Activated CD4-positive, alpha-beta T cell treated with anti-CD3 and anti-CD28 coated beads, Interleukin-2, amount 10 ng/mL, durations not matched to agents 7 days and 5 days (primary cell): ENCODE measurements at regions not wholly inside any gene's neighbourhood (a gene's known extent, or its start where the extent isn't known, plus 50 kb on each side); places are given as distances from the start of the nearest gene placed in this dataset.

ENCODE experiments used
- CTCF ChIA-PET: fragments of 350-600 bp; sonication (Branson Sonifier 250); formaldehyde crosslinking; loops from one replicate; lab custom pipeline; 2021; ENCODE audit warnings: antibody characterized with exemption; lab: Charles Lee
- POLR2A ChIA-PET: fragments of 350-600 bp; sonication (Branson Sonifier 250); formaldehyde crosslinking; loops from one replicate; lab custom pipeline; 2021; ENCODE audit warnings: antibody characterized with exemption; lab: Charles Lee
- DNase-seq: peaks from one replicate; pipeline ENCODE4 v3.0.0-alpha.2; 2020
- H3K27ac Mint-ChIP-seq: one replicate; pipeline ENCODE4 v1.8.0; 2021; ENCODE audit warnings: mild to moderate bottlenecking, moderate library complexity, mixed read lengths
- H3K27me3 Mint-ChIP-seq: one replicate; pipeline ENCODE4 v1.8.0; 2021; ENCODE audit warnings: mixed read lengths
- H3K36me3 Mint-ChIP-seq: one replicate; pipeline ENCODE4 v1.8.0; 2021; ENCODE audit warnings: low read depth, mixed read lengths
- H3K4me1 Mint-ChIP-seq: one replicate; pipeline ENCODE4 v1.8.0; 2021; ENCODE audit warnings: mixed read lengths
- H3K4me3 Mint-ChIP-seq: one replicate; pipeline ENCODE4 v1.8.0; 2021; ENCODE audit warnings: mild to moderate bottlenecking, moderate library complexity, mixed read lengths
- H3K9me3 Mint-ChIP-seq: one replicate; pipeline ENCODE4 v1.8.0; 2021; ENCODE audit warnings: mixed read lengths

DNA sequence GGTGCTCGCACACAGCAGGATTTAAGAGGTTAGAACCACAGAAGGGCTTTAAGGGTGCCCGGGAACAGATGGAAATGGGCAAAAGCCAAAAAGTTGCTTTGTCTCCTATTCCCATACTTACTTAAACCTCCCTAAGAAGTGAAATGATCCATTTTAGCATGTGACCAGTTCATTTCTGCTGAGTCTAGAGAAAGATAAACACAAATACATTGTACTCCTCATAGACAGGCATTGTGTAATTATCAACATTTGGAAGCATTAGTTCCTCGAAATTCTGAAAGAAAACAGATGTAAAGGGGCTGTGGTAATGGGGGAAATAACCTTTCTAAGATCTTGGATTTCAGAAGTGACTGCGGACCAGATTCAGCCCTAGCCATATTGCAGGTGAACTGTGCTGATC, 178.3 kb downstream of the CYB561 start:
- Mint-ChIP-seq H3K9me3 (no peaks in the 10 kb centered on the region), H3K27me3 (no peaks in the 10 kb centered on the region), H3K27ac (no peak overlapping the region), H3K4me1 (no peaks in the 10 kb centered on the region), H3K36me3 (no peaks in the 10 kb centered on the region), H3K4me3 (no peak overlapping the region)
- no peak for DNase-seq
- CTCF ChIA-PET, result no interaction called here
- POLR2A ChIA-PET, result no interaction called here

DNA sequence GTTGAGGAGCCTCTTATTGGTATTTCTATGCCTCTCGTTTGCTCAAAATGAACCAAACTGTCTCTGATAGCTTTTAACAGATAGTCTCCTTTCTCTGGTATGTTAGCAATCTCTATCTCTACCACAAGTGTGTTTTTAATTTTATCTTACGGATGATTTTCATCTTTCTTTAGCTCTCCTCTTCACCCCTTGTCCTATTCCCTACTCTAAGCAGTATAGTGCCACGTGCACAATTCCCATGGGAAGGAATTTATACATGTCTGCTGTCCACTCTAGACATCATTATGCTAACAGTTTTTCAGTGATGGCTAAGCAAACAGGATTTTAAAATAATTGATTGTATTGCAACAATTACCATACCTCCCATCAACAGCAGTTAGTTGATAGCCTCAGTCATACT, 177.3 kb downstream of the CYB561 start:
- POLR2A ChIA-PET, result no interaction called here

DNA sequence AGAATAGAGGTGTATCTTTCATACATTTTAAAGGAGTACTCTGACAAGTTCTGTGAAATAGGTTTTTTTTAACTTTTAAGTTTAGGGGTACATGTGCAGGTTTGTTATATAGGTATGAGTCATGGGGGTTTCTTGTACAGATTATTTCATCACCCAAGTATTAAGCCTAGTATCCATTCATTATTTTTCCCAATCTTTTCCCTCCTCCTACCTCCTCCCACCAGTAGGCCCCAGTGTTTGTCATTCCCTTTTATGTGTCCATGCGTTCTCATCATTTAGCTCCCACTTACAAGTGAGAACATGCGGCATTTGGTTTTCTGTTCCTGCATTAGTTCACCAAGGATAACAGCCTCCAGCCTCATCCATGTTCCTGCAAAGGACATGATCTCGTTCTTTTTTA, 175.5 kb downstream of the CYB561 start:
- no peak overlapping the region for H3K4me3 Mint-ChIP-seq
- no peaks in the 10 kb centered on the region for H3K36me3 Mint-ChIP-seq
- no peak for DNase-seq
- no peaks in the 10 kb centered on the region for H3K9me3 Mint-ChIP-seq
- no peak overlapping the region for H3K27ac Mint-ChIP-seq
- peaks cover 3% of the 10 kb centered on the region for H3K4me1 Mint-ChIP-seq
- POLR2A ChIA-PET, result no interaction called here
- CTCF ChIA-PET, result no interaction called here
- no peaks in the 10 kb centered on the region for H3K27me3 Mint-ChIP-seq

More for the DNA sequence above, 177.3 kb downstream of the CYB561 start:
- CTCF ChIA-PET, result no interaction called here
- Mint-ChIP-seq H3K4me3 (no peak overlapping the region), H3K27me3 (no peaks in the 10 kb centered on the region), H3K4me1 (no peaks in the 10 kb centered on the region), H3K27ac (no peak overlapping the region), H3K36me3 (no peaks in the 10 kb centered on the region), H3K9me3 (no peaks in the 10 kb centered on the region)
- DNase-seq, result no peak

DNA sequence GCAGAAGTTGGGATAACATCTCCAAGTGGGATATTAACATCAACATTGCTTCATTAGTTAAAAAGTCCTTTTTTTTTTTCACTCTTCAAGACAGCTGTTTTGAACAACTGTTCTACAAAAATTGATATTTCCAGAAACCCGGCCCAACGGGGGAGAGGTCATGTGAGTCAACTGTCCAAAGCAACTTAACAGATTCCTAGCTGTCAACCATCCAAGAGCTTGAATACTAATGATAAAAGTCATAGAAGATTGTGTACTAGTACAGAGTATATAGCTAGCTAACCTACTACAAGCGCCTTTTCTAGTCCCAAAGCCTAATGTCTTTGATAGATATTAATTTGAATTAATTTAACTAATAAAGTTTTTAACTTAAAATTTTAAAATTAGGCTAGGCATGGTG, 172.0 kb downstream of the CYB561 start:
- Mint-ChIP-seq H3K27me3 (no peaks in the 10 kb centered on the region), H3K4me1 (peaks cover 9% of the 10 kb centered on the region), H3K36me3 (no peaks in the 10 kb centered on the region), H3K27ac (no peak overlapping the region), H3K4me3 (no peak overlapping the region), H3K9me3 (no peaks in the 10 kb centered on the region)
- CTCF ChIA-PET, result interaction anchor here (1.0 to 1.4 kb wide), 2 partner anchors 11 kb away, joined by 3 read pairs; no protein-coding TSS in a partner anchor
- POLR2A ChIA-PET, result no interaction called here
- no peak for DNase-seq

DNA sequence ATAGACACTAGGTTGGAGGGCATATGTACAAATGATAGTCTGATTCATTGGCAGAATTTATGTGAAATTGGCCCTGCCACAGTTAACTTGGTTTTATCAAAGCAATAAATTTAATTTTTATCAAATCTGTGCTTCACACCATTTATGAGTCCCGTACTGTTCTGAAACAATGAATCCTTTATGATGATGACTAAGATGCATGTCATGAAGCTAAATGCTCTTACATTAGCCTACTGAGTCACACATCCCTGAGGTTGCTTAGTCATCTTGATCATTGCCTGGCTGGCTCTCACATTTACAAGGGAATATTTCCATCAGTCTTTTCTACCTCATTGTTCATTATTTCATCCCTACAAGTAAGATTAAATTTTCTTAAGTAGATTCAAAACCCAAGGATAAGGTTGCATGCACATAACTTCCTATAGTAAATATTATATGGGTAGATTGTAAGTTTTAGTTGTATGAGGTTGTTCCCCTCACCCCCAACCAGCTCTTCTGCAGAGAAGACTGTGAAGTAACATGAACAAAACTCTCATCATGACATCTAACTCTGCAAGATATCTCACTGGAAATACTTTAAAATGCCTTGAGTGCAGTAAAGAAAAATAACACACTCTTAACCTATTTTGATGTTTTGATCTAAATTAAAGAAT, 170.7 kb downstream of the CYB561 start:
- DNase-seq, result no peak
- peaks cover 9% of the 10 kb centered on the region for H3K4me1 Mint-ChIP-seq
- H3K27me3 Mint-ChIP-seq, result no peaks in the 10 kb centered on the region
- H3K9me3 Mint-ChIP-seq, result no peaks in the 10 kb centered on the region
- H3K36me3 Mint-ChIP-seq, result no peaks in the 10 kb centered on the region
- no peak overlapping the region for H3K4me3 Mint-ChIP-seq
- ChIA-PET POLR2A (interaction anchor here (0.5 kb wide), 1 partner anchor 463 kb away, joined by 3 read pairs; no protein-coding TSS in a partner anchor), CTCF (interaction anchor here (1.4 kb wide), 1 partner anchor 12 kb away, joined by 3 read pairs; no protein-coding TSS in a partner anchor)
- H3K27ac Mint-ChIP-seq, result no peak overlapping the region

DNA sequence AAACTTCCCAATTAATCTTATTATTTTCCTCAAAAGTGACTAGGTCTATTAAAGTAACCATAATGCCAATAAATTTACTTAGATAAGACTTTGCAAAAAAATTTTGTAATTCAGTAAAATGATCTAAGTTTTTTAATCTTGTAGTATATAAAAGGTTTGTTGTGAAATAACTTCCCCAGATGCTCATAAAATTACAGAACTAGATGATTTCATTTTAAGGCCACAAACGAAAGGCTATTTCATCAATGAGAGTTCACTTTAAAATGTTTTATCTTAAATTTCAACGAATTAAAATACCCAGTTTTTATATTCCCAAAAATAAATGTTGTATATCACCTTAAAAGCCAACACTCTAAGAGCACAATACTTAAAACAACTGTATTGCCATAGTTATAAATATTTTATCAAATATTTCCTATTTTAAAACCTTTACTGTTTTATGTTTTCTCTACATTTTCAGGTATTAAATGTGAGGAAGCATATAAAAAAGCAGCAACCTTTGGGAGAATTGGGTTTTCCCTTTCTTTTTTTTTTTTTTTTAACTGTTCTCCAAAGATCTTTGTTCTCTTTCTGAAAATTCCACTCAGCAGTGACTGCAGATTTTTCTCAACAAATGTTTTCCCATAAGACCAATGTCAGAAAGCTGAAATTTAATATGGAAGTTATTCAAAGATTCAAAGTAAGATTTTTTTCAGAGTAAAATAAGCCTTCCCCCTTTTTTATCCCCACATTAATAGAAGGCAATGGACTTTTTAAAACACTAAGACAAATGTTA, 169.9 kb downstream of the CYB561 start:
- no peaks in the 10 kb centered on the region for H3K36me3 Mint-ChIP-seq
- no peak overlapping the region for H3K4me3 Mint-ChIP-seq
- ChIA-PET CTCF (no interaction called here), POLR2A (interaction anchor here (0.5 kb wide), 1 partner anchor 463 kb away, joined by 3 read pairs; no protein-coding TSS in a partner anchor)
- H3K27ac Mint-ChIP-seq, result no peak overlapping the region
- no peaks in the 10 kb centered on the region for H3K9me3 Mint-ChIP-seq
- no peaks in the 10 kb centered on the region for H3K27me3 Mint-ChIP-seq
- DNase-seq, result no peak
- peaks cover 9% of the 10 kb centered on the region for H3K4me1 Mint-ChIP-seq

DNA sequence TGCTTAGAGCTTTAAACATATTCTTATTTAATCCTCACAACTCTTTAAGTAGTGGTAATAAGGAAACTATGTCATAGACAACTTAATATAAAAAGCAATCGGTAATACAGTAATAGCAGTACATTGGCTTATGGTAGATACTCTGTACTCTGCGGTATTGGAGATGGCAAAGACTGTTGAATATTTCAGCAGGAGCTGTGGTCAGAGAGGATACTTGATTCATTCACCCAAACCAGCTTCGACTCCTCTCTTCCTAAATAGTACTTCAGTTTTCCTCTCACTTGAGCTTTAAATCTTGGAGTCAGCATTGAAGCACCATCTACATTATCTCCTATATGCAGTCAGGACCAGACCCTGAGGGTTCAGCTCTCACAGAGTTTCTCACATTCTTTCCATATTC, 169.3 kb downstream of the CYB561 start:
- Mint-ChIP-seq H3K36me3 (no peaks in the 10 kb centered on the region), H3K9me3 (no peaks in the 10 kb centered on the region), H3K4me3 (no peak overlapping the region), H3K4me1 (peaks cover 9% of the 10 kb centered on the region), H3K27me3 (no peaks in the 10 kb centered on the region), H3K27ac (no peak overlapping the region)
- CTCF ChIA-PET, result no interaction called here
- DNase-seq, result no peak
- POLR2A ChIA-PET, result no interaction called here

DNA sequence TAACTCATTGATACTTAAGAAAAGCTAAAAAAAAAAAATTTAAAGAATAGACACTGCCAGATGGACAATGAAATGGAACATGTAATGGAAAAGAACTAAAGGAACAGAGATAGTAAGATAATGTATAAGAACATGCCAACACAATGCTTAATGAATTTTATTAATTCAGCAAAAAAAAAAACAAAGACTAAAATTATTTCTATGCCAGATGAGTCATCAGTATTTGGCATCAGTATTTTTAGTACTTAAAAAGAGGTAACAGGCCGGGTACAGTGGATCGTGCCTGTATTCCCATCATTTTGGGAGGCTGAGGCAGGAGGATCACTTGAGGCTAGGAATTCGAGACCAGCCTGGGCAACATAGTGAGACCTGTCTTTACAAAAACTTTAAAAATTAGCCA, 168.5 kb downstream of the CYB561 start:
- no peaks in the 10 kb centered on the region for H3K27me3 Mint-ChIP-seq
- peaks cover 9% of the 10 kb centered on the region for H3K4me1 Mint-ChIP-seq
- POLR2A ChIA-PET, result no interaction called here
- CTCF ChIA-PET, result no interaction called here
- no peaks in the 10 kb centered on the region for H3K9me3 Mint-ChIP-seq
- H3K27ac Mint-ChIP-seq, result no peak overlapping the region
- H3K4me3 Mint-ChIP-seq, result no peak overlapping the region
- no peak for DNase-seq
- no peaks in the 10 kb centered on the region for H3K36me3 Mint-ChIP-seq

DNA sequence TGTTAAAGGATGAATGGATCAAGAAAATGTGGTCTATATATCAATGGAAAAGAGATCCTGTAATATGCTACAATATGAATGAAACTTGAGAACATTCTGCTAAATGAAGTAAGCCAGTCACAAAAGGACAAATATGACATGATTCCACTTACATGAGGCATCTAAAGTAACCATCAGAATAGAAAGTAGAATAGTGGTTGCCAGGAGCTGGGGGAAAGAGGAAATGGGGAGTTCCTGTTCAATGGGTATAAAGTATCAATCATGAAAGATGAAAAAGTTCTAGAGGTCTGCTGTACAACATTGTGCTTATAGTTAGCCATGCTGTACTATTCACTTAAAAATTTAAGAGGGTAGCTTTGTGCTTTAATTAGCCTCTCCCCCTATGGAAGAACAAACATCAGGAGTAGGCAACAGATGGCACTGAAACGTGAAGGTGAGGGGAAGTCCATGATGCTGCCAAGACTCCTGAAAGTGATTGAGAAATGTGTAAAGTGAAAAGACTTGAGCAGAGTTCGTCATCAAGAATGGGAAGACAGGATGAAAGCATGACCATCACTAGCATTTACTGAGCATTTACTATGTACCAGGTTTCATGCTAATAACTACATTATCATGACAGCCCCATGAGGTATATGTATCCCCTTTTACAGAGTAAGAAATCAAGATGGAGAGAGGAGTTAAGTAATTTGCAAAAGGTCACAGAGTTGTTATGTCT, 167.2 kb downstream of the CYB561 start:
- H3K27me3 Mint-ChIP-seq, result no peaks in the 10 kb centered on the region

DNA sequence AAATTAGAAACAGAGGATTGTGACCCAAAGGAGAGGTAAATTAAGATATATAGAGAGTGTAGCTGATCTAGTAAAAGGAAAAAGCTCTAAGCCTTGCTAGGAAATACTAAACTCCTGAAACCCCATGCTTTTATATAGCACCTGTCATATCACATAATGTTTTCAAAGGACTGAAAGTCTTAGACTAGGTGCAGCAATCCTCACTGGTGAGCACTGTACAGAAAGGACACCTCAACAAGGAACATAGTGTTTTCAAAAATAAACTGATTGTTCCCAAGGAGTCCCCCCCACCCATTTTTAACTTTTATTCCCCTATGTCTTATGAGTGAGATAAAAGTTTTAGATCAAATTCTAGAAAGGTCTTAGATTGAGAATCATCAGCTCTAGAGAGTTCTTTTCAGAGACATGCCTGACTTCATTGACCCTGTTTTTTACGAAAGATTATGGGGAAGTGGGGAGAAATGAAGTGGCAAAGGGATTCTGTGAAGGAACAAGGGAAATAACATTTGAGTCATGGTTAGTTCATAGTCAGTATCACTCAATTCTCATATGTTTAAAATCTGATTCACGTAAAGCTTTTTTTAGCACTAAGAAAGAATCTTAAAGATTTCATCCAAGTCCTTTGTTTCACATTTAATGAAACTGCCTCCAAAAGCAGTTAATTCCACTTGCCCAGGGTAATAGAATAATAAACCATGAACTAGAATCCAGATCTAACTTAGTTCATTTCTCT, 166.4 kb downstream of the CYB561 start:
- ChIA-PET CTCF (no interaction called here), POLR2A (no interaction called here)
- Mint-ChIP-seq H3K36me3 (no peaks in the 10 kb centered on the region), H3K27ac (no peak overlapping the region), H3K9me3 (no peaks in the 10 kb centered on the region), H3K4me3 (no peak overlapping the region), H3K27me3 (no peaks in the 10 kb centered on the region), H3K4me1 (peaks cover 9% of the 10 kb centered on the region)
- DNase-seq, result no peak

More for the DNA sequence above, 167.2 kb downstream of the CYB561 start:
- Mint-ChIP-seq H3K9me3 (no peaks in the 10 kb centered on the region), H3K36me3 (no peaks in the 10 kb centered on the region), H3K4me3 (no peak overlapping the region), H3K4me1 (peaks cover 9% of the 10 kb centered on the region), H3K27ac (no peak overlapping the region)
- ChIA-PET CTCF (no interaction called here), POLR2A (no interaction called here)
- no peak for DNase-seq

DNA sequence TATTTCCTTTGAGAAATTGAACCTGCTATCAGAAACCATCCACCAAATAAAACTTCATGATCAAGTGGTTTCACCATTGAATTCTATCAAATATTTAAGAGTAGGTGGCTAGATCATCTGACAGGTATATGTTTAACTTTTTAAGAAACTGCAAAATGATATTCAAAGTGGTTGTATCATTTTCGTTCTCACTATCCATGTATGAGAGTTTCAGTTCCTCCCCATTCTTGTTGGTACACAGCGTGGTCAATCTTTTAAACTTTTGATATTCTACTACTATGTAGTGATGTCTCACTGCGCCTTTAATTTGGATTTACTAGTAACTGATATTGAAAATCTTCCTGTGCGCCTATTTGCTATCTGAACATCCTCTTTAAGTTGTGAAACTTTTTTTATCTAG, 163.7 kb downstream of the CYB561 start:
- Mint-ChIP-seq H3K27me3 (no peaks in the 10 kb centered on the region), H3K36me3 (peaks cover 3% of the 10 kb centered on the region), H3K4me1 (peaks cover 6% of the 10 kb centered on the region), H3K4me3 (no peak overlapping the region), H3K9me3 (peaks cover 6% of the 10 kb centered on the region), H3K27ac (no peak overlapping the region)
- DNase-seq, result no peak
- CTCF ChIA-PET, result no interaction called here
- POLR2A ChIA-PET, result no interaction called here

DNA sequence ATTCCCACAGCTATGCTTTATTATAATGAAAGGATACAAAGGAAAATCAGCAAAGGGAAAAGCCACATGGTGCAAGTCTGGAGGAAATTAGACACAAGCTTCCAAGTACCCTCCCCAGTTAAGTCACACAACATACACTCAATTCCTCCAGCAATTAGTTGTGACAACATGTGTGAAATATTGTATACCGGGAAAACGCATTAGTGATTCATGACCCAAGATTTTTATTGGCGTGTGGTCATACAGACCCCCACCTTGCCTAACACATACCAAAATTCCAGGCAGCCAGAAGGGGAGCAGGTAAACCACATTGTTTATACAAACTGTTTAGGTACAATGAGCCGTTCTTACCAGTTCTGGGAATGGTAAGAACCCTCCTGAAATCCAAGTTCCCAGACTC, 160.6 kb downstream of the CYB561 start:
- ChIA-PET POLR2A (no interaction called here), CTCF (no interaction called here)
- Mint-ChIP-seq H3K27me3 (no peaks in the 10 kb centered on the region), H3K36me3 (peaks cover 4% of the 10 kb centered on the region), H3K4me3 (no peak overlapping the region), H3K4me1 (no peaks in the 10 kb centered on the region), H3K27ac (no peak overlapping the region), H3K9me3 (peaks cover 10% of the 10 kb centered on the region)
- no peak for DNase-seq
